ENCODE measurements at regions not wholly inside any gene's neighbourhood (a gene's known extent, or its start where the extent isn't known, plus 50 kb on each side); places are given as distances from the start of the nearest gene placed in this dataset.

DNA sequence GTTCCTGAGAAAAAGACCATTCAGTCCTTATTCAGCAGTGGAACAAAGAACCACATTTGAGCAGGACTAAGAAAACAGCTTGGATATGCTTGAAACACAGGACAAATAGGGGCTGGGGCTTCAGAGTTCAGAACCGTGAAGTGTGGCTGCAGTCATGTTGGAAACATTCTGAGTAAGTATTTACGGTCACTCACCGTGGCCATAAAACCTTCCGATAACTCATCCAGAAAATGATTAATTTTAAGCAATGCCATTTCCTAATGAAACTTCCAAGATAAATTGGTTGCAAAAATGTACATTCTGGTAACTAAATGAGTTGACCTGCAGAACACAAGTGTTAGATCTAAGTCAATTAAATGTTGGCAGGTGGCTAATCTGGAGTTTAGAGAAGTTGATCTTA, 279.2 kb downstream of the CXCL12 start:
- H3K9ac ChIP-seq (ENCODE audit: control insufficient read depth, extremely low read depth, insufficient read depth, low read length), result no peak overlapping the region
- no peak overlapping the region for H2AFZ ChIP-seq (ENCODE audit: control insufficient read depth, low read length)
- no peak for FAIRE-seq
- DNase-seq (ENCODE audit: low read depth, low spot score), result no peak
- H3K4me1 ChIP-seq (ENCODE audit: control insufficient read depth, extremely low read depth, insufficient read depth, low read length), result no peaks in the 10 kb centered on the region
- H3K79me2 ChIP-seq (ENCODE audit: control insufficient read depth, insufficient read depth, low read length), result no peaks in the 10 kb centered on the region
- H4K20me1 ChIP-seq (ENCODE audit: control insufficient read depth, extremely low read depth, insufficient read depth, low read length), result no peaks in the 10 kb centered on the region
- H3K4me3 ChIP-seq (ENCODE audit: control insufficient read depth in 2 of 3, extremely low read depth in 1 of 3, insufficient read depth in 2 of 3, low read depth in 1 of 3, low read length in 3 of 3), result no peak overlapping the region
- no peaks in the 10 kb centered on the region for H3K9me3 ChIP-seq (ENCODE audit: control insufficient read depth, low read depth, low read length)
- dilution Hi-C loops (cut with MboI; ENCODE audit: extremely low pct_ligation_motif_present, low sequenced_read_pairs), result no loop called here
- H3K36me3 ChIP-seq (ENCODE audit: control insufficient read depth in 2 of 2, extremely low read depth in 1 of 2, insufficient read depth in 2 of 2, low read length in 2 of 2), result no peaks in the 10 kb centered on the region
- TF ChIP-seq, protein P1, sequence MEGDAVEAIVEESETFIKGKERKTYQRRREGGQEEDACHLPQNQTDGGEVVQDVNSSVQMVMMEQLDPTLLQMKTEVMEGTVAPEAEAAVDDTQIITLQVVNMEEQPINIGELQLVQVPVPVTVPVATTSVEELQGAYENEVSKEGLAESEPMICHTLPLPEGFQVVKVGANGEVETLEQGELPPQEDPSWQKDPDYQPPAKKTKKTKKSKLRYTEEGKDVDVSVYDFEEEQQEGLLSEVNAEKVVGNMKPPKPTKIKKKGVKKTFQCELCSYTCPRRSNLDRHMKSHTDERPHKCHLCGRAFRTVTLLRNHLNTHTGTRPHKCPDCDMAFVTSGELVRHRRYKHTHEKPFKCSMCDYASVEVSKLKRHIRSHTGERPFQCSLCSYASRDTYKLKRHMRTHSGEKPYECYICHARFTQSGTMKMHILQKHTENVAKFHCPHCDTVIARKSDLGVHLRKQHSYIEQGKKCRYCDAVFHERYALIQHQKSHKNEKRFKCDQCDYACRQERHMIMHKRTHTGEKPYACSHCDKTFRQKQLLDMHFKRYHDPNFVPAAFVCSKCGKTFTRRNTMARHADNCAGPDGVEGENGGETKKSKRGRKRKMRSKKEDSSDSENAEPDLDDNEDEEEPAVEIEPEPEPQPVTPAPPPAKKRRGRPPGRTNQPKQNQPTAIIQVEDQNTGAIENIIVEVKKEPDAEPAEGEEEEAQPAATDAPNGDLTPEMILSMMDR (optimal IDR thresholded peaks at IDR 0.05 in 1 of 3, IDR thresholded peaks at IDR 0.05 in 1 of 3, conservative IDR thresholded peaks at IDR 0.05 in 1 of 3; ENCODE audit: extremely low read depth in 1 of 3, insufficient read depth in 2 of 3, low read length in 3 of 3), result no peak
- TF ChIP-seq EZH2 (IDR thresholded peaks at IDR 0.05; ENCODE audit: low read length), result no peak
- H3K27ac ChIP-seq (ENCODE audit: control insufficient read depth, insufficient read depth, low read length), result no peak overlapping the region
- H3K27me3 ChIP-seq (ENCODE audit: control insufficient read depth, extremely low read depth, insufficient read depth, low read length), result no peaks in the 10 kb centered on the region
- H3K9me1 ChIP-seq (ENCODE audit: control insufficient read depth, extremely low read depth, insufficient read depth, low read length), result no peaks in the 10 kb centered on the region
- no peak overlapping the region for H3K4me2 ChIP-seq (ENCODE audit: control insufficient read depth, extremely low read depth, insufficient read depth, low read depth, low read length)

DNA sequence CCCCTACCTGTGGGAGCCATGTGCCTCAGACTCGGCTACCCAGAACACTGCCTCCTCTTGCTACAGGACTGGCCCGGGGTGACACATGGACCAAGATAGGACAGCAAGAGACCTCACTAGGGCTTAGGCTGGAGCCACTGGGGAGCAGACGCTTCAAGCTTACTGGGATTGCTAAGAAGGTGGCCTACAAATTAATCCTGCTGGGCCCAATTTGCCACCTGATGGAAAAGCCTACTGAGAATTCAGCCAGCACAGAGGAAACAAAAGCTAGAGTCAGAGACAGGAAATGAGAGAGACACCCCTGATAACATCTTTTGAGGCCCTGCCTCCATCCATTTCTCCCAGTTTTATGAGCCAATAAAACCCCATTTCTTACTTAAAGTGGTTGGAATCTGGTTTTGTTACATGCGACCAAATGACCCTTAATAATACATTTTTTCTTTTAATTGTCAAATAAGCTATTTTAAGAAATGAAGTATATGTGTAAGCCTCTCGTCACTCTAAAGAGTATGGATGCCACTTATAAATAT, 282.1 kb downstream of the CXCL12 start:
- H3K36me3 ChIP-seq (ENCODE audit: control insufficient read depth in 2 of 2, extremely low read depth in 1 of 2, insufficient read depth in 2 of 2, low read length in 2 of 2), result no peaks in the 10 kb centered on the region
- H3K27ac ChIP-seq (ENCODE audit: control insufficient read depth, insufficient read depth, low read length), result no peak overlapping the region
- TF ChIP-seq EZH2 (IDR thresholded peaks at IDR 0.05; ENCODE audit: low read length), result no peak
- TF ChIP-seq, protein P1 (optimal IDR thresholded peaks at IDR 0.05 in 1 of 3, IDR thresholded peaks at IDR 0.05 in 1 of 3, conservative IDR thresholded peaks at IDR 0.05 in 1 of 3; ENCODE audit: extremely low read depth in 1 of 3, insufficient read depth in 2 of 3, low read length in 3 of 3), result no peak
- H2AFZ ChIP-seq (ENCODE audit: control insufficient read depth, low read length), result no peak overlapping the region
- dilution Hi-C loops (cut with MboI; ENCODE audit: extremely low pct_ligation_motif_present, low sequenced_read_pairs), result no loop called here
- H3K4me2 ChIP-seq (ENCODE audit: control insufficient read depth, extremely low read depth, insufficient read depth, low read depth, low read length), result no peak overlapping the region
- H3K27me3 ChIP-seq (ENCODE audit: control insufficient read depth, extremely low read depth, insufficient read depth, low read length), result no peaks in the 10 kb centered on the region
- no peaks in the 10 kb centered on the region for H3K9me3 ChIP-seq (ENCODE audit: control insufficient read depth, low read depth, low read length)
- H3K9ac ChIP-seq (ENCODE audit: control insufficient read depth, extremely low read depth, insufficient read depth, low read length), result no peak overlapping the region
- no peak overlapping the region for H3K4me3 ChIP-seq (ENCODE audit: control insufficient read depth in 2 of 3, extremely low read depth in 1 of 3, insufficient read depth in 2 of 3, low read depth in 1 of 3, low read length in 3 of 3)
- no peaks in the 10 kb centered on the region for H4K20me1 ChIP-seq (ENCODE audit: control insufficient read depth, extremely low read depth, insufficient read depth, low read length)
- H3K79me2 ChIP-seq (ENCODE audit: control insufficient read depth, insufficient read depth, low read length), result no peaks in the 10 kb centered on the region
- DNase-seq (ENCODE audit: low read depth, low spot score) (no peak), FAIRE-seq (no peak)
- no peaks in the 10 kb centered on the region for H3K9me1 ChIP-seq (ENCODE audit: control insufficient read depth, extremely low read depth, insufficient read depth, low read length)
- H3K4me1 ChIP-seq (ENCODE audit: control insufficient read depth, extremely low read depth, insufficient read depth, low read length), result no peaks in the 10 kb centered on the region
